ENCODE measurements at regions not wholly inside any gene's neighbourhood (a gene's known extent, or its start where the extent isn't known, plus 50 kb on each side); places are given as distances from the start of the nearest gene placed in this dataset.

DNA sequence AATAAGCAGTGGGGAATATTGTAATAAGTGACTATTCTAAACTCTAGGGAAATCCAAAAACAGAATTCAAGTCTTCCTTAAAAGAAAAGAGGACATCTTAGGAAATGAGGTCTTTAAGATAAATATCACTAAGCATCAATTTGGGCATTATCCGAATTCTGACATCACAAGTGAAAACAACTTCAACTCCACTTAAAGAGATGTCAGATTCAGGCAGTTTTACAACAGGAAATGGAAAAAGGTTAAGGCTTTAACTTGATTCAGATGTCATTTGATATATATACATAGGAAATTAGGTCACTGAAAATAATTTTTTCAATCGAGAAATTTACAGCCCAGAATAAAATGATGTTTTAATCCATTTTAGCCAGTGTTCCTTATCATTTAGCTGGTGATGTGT is 435.4 kb downstream of the SETD4 start:
- TF ChIP-seq, protein P1, sequence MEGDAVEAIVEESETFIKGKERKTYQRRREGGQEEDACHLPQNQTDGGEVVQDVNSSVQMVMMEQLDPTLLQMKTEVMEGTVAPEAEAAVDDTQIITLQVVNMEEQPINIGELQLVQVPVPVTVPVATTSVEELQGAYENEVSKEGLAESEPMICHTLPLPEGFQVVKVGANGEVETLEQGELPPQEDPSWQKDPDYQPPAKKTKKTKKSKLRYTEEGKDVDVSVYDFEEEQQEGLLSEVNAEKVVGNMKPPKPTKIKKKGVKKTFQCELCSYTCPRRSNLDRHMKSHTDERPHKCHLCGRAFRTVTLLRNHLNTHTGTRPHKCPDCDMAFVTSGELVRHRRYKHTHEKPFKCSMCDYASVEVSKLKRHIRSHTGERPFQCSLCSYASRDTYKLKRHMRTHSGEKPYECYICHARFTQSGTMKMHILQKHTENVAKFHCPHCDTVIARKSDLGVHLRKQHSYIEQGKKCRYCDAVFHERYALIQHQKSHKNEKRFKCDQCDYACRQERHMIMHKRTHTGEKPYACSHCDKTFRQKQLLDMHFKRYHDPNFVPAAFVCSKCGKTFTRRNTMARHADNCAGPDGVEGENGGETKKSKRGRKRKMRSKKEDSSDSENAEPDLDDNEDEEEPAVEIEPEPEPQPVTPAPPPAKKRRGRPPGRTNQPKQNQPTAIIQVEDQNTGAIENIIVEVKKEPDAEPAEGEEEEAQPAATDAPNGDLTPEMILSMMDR (IDR thresholded peaks at IDR 0.05; ENCODE audit: low read depth, low read length, poor library complexity, severe bottlenecking), result no peak
- TF ChIP-seq EZH2phosphoT487 (IDR thresholded peaks at IDR 0.05; ENCODE audit: borderline replicate concordance, low read length), result no peak

All from DOHH2 (cell line).